Hepatocyte (in vitro differentiated cells): ENCODE measurements at regions not wholly inside any gene's neighbourhood (a gene's known extent, or its start where the extent isn't known, plus 50 kb on each side); places are given as distances from the start of the nearest gene placed in this dataset.

Experiments used
- DNase-seq: peaks from one replicate; pipeline ENCODE4 v3.0.0-alpha.2; 2016; ENCODE audit warnings: low spot score
- H2AFZ ChIP-seq: fragments of 200-600 bp; sonication (generic); 2 replicates; pipeline ENCODE4 v1.6.0; 2016; ENCODE audit warnings: antibody characterized with exemption, mild to moderate bottlenecking
- H3K27ac ChIP-seq: fragments of 200-600 bp; sonication (generic); 2 replicates; pipeline ENCODE4 v1.5.1; 2016; ENCODE audit warnings: mild to moderate bottlenecking
- H3K27me3 ChIP-seq: fragments of 200-600 bp; sonication (generic); 2 replicates; pipeline ENCODE4 v1.6.1; 2016
- H3K36me3 ChIP-seq: fragments of 200-600 bp; sonication (generic); replicated peaks from 2 replicates; pipeline ENCODE4 v1.5.1; 2016; ENCODE audit warnings: low read depth; ENCODE audit not compliant: insufficient read depth
- H3K4me1 ChIP-seq: fragments of 200-600 bp; sonication (generic); 2 replicates; pipeline ENCODE4 v1.5.1; 2016; ENCODE audit warnings: mild to moderate bottlenecking, moderate library complexity; ENCODE audit not compliant: insufficient read depth
- H3K4me2 ChIP-seq: fragments of 200-600 bp; sonication (generic); 2 replicates; pipeline ENCODE4 v1.6.0; 2016
- H3K4me3 ChIP-seq: fragments of 200-600 bp; sonication (generic); 2 replicates; pipeline ENCODE4 v1.5.1; 2016; ENCODE audit warnings: mild to moderate bottlenecking
- H3K79me2 ChIP-seq: fragments of 200-600 bp; sonication (generic); 2 replicates; pipeline ENCODE4 v1.6.0; 2017; ENCODE audit warnings: mild to moderate bottlenecking
- H3K9me2 ChIP-seq: fragments of 200-600 bp; sonication (generic); replicated peaks from 2 replicates; pipeline ENCODE4 v1.6.0; 2017; ENCODE audit warnings: mild to moderate bottlenecking; ENCODE audit not compliant: insufficient read depth
- H3K9me3 ChIP-seq: fragments of 200-600 bp; sonication (generic); 2 replicates; pipeline ENCODE4 v1.5.1; 2016; ENCODE audit warnings: low read depth, mild to moderate bottlenecking
- H4K20me1 ChIP-seq: fragments of 200-600 bp; sonication (generic); 2 replicates; pipeline ENCODE4 v1.6.0; 2016; ENCODE audit warnings: mild to moderate bottlenecking; ENCODE audit not compliant: insufficient read depth, poor library complexity, severe bottlenecking
- CTCF ChIP-seq: fragments of 200-600 bp; sonication (generic); IDR thresholded peaks from 2 replicates; pipeline ENCODE4 v1.5.1; 2016; ENCODE audit warnings: antibody characterized with exemption, mild to moderate bottlenecking; ENCODE audit not compliant: poor library complexity
- EZH2 ChIP-seq: fragments of 200-600 bp; sonication (generic); IDR thresholded peaks from 2 replicates; pipeline ENCODE4 v1.6.1; 2016; ENCODE audit warnings: antibody characterized with exemption, mild to moderate bottlenecking, borderline replicate concordance
- EZH2phosphoT487 ChIP-seq: fragments of 200-600 bp; sonication (generic); IDR thresholded peaks from one replicate; pipeline ENCODE4 v1.6.1; 2018; ENCODE audit warnings: antibody characterized with exemption, mild to moderate bottlenecking, low read depth, moderate library complexity; ENCODE audit not compliant: unreplicated experiment, severe bottlenecking
- WGBS: methylation state at CpG from one replicate; pipeline ENCODE4 v1.1.6; 2016; ENCODE audit warnings: low lambda C conversion rate; ENCODE audit errors: missing lambda C conversion rate; 5-methylcytosine and 5-hydroxymethylcytosine counted together

GRCh38 chr5:155343468-155343867 lies 329.9 kb downstream of the KIF4B start:
- Histone ChIP-seq H3K4me1 (no peaks in the 10 kb centered on the region), H3K79me2 (no peaks in the 10 kb centered on the region), H3K27ac (no peak overlapping the region), H3K9me2 (no peaks in the 10 kb centered on the region), H3K36me3 (no peaks in the 10 kb centered on the region), H2AFZ (no peak overlapping the region), H3K27me3 (no peaks in the 10 kb centered on the region), H4K20me1 (no peaks in the 10 kb centered on the region), H3K4me3 (no peak overlapping the region), H3K9me3 (no peaks in the 10 kb centered on the region), H3K4me2 (no peak overlapping the region)
- DNase-seq, result no peak
- WGBS, result 96% methylated on average over 1 of the region's 1 CpG
- TF ChIP-seq EZH2 (no peak), EZH2phosphoT487 (no peak), CTCF (no peak)

GRCh38 chr5:155353231-155353630 lies 339.7 kb downstream of the KIF4B start:
- no peak for DNase-seq
- H3K4me3 ChIP-seq, result no peak overlapping the region
- no peaks in the 10 kb centered on the region for H3K9me3 ChIP-seq
- no peaks in the 10 kb centered on the region for H3K27me3 ChIP-seq
- no peak overlapping the region for H3K4me2 ChIP-seq
- H3K9me2 ChIP-seq, result no peaks in the 10 kb centered on the region
- no peaks in the 10 kb centered on the region for H3K36me3 ChIP-seq
- H2AFZ ChIP-seq, result no peak overlapping the region
- no peaks in the 10 kb centered on the region for H4K20me1 ChIP-seq
- no peaks in the 10 kb centered on the region for H3K79me2 ChIP-seq
- TF ChIP-seq EZH2phosphoT487 (no peak), EZH2 (no peak)
- H3K4me1 ChIP-seq, result no peaks in the 10 kb centered on the region
- no peak overlapping the region for H3K27ac ChIP-seq

GRCh38 chr5:155366096-155366495 lies 352.5 kb downstream of the KIF4B start:
- no peaks in the 10 kb centered on the region for H3K9me2 ChIP-seq
- no peaks in the 10 kb centered on the region for H3K79me2 ChIP-seq
- H3K27ac ChIP-seq, result no peak overlapping the region
- H3K27me3 ChIP-seq, result no peaks in the 10 kb centered on the region
- H3K9me3 ChIP-seq, result no peaks in the 10 kb centered on the region
- H4K20me1 ChIP-seq, result no peaks in the 10 kb centered on the region
- no peak overlapping the region for H3K4me2 ChIP-seq
- H3K36me3 ChIP-seq, result no peaks in the 10 kb centered on the region
- H2AFZ ChIP-seq, result no peak overlapping the region
- H3K4me1 ChIP-seq, result no peaks in the 10 kb centered on the region
- WGBS, result 81% methylated on average over 4 of the region's 4 CpGs
- TF ChIP-seq EZH2phosphoT487 (no peak), EZH2 (no peak), CTCF (no peak)
- no peak overlapping the region for H3K4me3 ChIP-seq
- no peak for DNase-seq

- Histone ChIP-seq H3K79me2 (no peaks in the 10 kb centered on the region), H3K4me1 (no peaks in the 10 kb centered on the region), H3K27ac (no peak overlapping the region), H3K36me3 (no peaks in the 10 kb centered on the region), H3K9me3 (no peaks in the 10 kb centered on the region), H4K20me1 (no peaks in the 10 kb centered on the region), H3K9me2 (no peaks in the 10 kb centered on the region), H3K4me3 (no peak overlapping the region), H3K4me2 (no peak overlapping the region), H2AFZ (no peak overlapping the region), H3K27me3 (no peaks in the 10 kb centered on the region)
- no peak for DNase-seq
- 91% methylated on average over 4 of the region's 4 CpGs for WGBS
- TF ChIP-seq EZH2 (no peak), EZH2phosphoT487 (no peak), CTCF (no peak)
These were observed 354.3 kb downstream of the KIF4B start for GRCh38 chr5:155367841-155368240.
